Retinal pigment epithelial cell (primary cell): ENCODE measurements at regions not wholly inside any gene's neighbourhood (a gene's known extent, or its start where the extent isn't known, plus 50 kb on each side); places are given as distances from the start of the nearest gene placed in this dataset.

Experiments used
- DNase-seq: peaks from one replicate; pipeline ENCODE4 v3.0.0-alpha.2; 2010; ENCODE audit warnings: low read depth
- H3K4me3 ChIP-seq: 2 replicates; pipeline ENCODE4 v1.5.1; 2011; ENCODE audit warnings: mild to moderate bottlenecking, low read length, control low read depth, moderate library complexity
- TF ChIP-seq, protein P1 (sequence below): conservative IDR thresholded peaks from 2 replicates; pipeline ENCODE4 v1.5.1; 2011; ENCODE audit warnings: low read depth, low read length, control low read depth, inconsistent platforms

DNA sequence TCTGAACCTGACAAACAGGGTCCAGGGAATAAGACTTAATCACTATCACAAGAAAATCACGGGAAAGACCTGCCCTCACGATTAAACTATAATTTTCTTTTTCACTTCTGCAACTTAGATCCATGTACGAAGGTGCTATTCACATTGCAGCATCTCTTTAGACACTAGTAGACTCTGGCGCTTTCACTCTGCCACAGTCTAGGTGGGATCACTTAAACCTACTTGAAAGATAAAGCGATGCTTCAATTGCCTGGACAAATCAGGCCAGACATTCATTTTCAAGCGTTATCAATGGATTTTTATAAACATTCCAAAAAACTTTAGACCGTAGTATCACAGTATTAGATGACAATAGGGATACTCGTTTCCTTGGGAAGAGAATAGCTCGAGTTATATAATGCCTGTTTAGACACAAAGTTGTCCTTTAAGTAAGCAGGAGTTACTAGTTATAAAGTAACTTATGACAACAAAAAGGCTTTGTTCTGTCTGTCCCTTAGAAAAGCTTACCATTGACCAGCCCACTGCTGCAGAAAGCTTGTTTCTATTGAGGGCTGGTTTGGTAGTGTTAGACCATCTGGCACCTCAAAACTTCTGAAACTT lies 367.3 kb downstream of the UTRN start:
- DNase-seq, result no peak
- no peak overlapping the region for H3K4me3 ChIP-seq
- TF ChIP-seq, protein P1, sequence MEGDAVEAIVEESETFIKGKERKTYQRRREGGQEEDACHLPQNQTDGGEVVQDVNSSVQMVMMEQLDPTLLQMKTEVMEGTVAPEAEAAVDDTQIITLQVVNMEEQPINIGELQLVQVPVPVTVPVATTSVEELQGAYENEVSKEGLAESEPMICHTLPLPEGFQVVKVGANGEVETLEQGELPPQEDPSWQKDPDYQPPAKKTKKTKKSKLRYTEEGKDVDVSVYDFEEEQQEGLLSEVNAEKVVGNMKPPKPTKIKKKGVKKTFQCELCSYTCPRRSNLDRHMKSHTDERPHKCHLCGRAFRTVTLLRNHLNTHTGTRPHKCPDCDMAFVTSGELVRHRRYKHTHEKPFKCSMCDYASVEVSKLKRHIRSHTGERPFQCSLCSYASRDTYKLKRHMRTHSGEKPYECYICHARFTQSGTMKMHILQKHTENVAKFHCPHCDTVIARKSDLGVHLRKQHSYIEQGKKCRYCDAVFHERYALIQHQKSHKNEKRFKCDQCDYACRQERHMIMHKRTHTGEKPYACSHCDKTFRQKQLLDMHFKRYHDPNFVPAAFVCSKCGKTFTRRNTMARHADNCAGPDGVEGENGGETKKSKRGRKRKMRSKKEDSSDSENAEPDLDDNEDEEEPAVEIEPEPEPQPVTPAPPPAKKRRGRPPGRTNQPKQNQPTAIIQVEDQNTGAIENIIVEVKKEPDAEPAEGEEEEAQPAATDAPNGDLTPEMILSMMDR, result no peak

DNA sequence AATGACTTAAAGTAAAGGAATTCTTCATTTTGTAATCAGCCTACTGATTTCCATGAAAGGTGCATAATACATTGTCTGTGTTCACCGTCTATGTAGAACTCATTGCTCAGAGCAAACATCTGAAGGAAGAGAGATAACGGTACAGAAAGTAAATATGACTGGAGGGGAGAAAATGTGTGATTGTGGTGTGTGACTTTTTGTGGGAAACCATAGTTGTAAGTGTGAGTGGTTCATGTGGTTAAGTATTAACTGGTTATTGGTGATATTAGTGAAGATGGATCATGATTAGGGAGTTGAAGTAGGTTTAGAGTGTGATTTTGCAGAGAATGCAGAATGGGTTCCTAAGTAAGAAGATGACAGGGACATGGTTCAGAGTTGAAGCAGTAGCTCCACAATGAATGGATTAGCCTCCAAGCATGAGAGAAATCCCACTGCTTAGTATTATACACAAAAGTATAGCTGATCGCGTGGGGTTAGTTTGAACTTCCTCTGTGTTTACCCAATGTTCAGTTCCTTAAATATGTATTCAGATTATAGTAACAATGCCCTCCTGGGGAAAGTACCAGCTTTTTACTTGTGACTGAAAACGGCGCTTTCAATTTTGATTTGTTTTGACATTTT lies 368.9 kb downstream of the UTRN start:
- H3K4me3 ChIP-seq, result no peak overlapping the region
- TF ChIP-seq, protein P1, result no peak
- DNase-seq, result no peak

DNA sequence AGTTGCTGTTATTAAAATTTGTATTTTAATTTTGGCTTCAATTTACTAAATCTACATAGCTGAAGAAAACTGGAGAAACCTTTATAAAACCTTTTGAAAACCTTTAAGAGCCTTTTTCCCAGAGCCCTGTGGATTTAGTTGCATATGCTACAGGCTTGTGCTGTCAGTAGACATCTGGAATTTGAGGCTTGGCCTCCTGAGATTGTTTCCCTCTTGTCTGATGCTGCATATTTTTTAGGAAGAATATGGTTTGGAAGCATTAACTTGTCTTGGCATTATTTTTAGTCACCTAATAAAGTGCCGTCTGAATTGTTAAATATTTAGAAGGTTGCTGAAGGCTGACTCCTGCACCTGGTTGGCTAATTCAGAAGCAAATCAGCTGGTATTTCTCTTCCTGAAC lies 369.4 kb downstream of the UTRN start:
- DNase-seq, result no peak
- TF ChIP-seq, protein P1, result no peak
- H3K4me3 ChIP-seq, result no peak overlapping the region

DNA sequence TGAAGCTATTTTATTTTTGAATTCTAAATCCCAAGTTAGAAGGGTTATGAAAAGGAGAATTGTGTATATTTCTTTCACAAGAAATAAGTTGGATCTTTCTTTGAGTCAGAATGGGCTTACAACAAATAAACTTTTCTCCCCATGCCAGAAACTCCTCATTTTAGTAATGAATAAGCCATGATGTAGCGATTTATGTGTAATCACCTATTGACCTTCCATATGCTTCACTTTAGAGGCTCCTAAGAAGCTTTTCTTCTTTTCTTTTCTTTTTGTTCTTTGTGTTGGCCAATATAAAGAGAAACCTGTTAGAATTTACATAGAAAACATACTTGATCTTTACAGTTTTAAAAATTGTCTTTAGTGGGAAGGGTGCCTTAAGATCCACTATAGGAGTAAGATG lies 370.2 kb downstream of the UTRN start:
- H3K4me3 ChIP-seq, result no peak overlapping the region
- no peak for DNase-seq
- TF ChIP-seq, protein P1, result no peak

DNA sequence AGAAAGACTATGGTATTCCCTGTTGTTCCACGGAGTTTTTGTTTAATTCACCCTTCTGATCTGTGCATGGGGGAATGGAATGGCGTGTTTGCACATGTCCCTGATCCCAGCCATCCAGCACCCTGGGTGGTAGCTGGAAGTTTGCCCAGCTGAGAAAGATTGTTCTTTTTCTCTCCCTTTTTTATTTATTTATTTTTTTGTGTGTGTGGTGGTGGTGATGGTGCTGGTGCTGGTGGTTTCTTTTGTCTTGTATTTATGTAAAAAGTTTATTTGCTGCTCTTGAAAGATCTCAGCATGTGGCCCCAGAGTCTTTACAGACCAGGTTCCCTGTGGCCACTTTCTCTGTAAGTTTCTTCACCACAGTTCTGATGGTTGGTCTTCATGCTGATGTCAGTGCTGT lies 372.6 kb downstream of the UTRN start:
- TF ChIP-seq, protein P1, result no peak
- H3K4me3 ChIP-seq, result no peak overlapping the region
- DNase-seq, result no peak

DNA sequence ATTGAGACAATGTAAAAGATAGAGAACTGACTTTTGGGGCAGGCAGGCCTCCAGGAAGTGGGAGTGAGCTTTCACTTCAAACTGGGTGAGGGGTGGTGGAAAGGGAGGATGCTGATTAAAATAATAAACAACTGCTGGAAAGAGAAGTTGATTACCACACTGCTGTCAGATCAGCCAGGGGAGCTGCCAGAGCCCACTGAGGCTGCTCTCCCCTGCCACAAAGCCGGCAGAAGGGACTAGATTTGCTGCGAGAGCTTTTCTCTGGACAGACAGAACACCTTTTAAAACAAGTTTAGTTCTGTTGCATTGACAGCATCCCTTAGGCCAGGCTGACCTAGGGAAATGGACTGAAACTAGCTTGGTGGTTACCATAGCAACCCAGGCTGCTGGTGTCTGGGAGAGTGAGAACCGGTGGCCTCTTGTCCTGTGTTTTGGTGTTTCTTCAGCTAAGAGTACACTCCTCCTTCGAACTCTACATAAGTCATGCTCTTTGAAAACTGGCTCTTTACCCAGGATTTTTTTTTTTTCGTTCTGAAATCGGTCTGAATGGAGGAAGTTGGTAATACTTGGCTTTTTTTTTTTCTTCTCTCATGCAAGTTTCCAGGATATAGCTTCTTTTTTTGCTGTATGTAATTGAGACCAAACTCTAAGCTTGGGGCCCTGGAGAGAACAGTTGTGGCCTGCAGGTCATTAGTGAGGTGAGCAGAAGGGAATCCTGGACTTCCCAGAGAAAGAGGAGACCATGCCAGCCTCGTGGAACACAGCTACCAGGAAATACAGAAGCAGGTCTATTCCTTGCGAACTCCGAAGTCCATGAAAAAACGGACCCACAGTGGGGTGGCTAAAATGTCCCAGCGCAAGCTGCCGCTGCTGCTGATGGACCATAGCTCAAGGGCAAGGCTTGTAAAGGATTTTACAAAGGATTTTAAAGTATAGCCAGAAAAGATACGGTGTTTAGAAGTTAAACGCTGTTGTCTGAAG lies 374.4 kb downstream of the UTRN start:
- no peak for DNase-seq
- H3K4me3 ChIP-seq, result no peak overlapping the region
- TF ChIP-seq, protein P1, result no peak
